ENCODE measurements at regions not wholly inside any gene's neighbourhood (a gene's known extent, or its start where the extent isn't known, plus 50 kb on each side); places are given as distances from the start of the nearest gene placed in this dataset.

GRCh38 chr1:73899311-73899710 is 298.7 kb downstream of the LRRIQ3 start:
- TF ChIP-seq CTCF (IDR thresholded peaks at IDR 0.05; ENCODE audit: borderline replicate concordance, extremely low read depth, low read length, poor library complexity, severe bottlenecking) (no peak), EZH2 (IDR thresholded peaks at IDR 0.05; ENCODE audit: borderline replicate concordance, low read depth, low read length, severe bottlenecking) (no peak)
